IPS-18a (cell line): ENCODE measurements at regions not wholly inside any gene's neighbourhood (a gene's known extent, or its start where the extent isn't known, plus 50 kb on each side); places are given as distances from the start of the nearest gene placed in this dataset.
A peak's percentile ranks its signal among the peaks of the same experiment; 100 is the strongest.

Source experiments
- H3K27ac ChIP-seq: one replicate; pipeline ENCODE4 v1.5.1; 2013; ENCODE audit warnings: low read length
- H3K27me3 ChIP-seq: one replicate; pipeline ENCODE4 v1.6.1; 2013; ENCODE audit warnings: mild to moderate bottlenecking, low read length; ENCODE audit not compliant: control insufficient read depth, insufficient read depth
- H3K36me3 ChIP-seq: one replicate; pipeline ENCODE4 v1.6.1; 2013; ENCODE audit warnings: low read depth, low read length; ENCODE audit not compliant: control insufficient read depth
- H3K4me1 ChIP-seq: one replicate; pipeline ENCODE4 v1.6.1; 2013; ENCODE audit warnings: low read depth, low read length; ENCODE audit not compliant: control insufficient read depth
- H3K4me3 ChIP-seq: one replicate; pipeline ENCODE4 v1.5.1; 2013; ENCODE audit warnings: low read length
- H3K9ac ChIP-seq: one replicate; pipeline ENCODE4 v1.6.1; 2013; ENCODE audit warnings: mild to moderate bottlenecking, low read length, moderate library complexity
- H3K9me3 ChIP-seq: one replicate; pipeline ENCODE4 v1.6.1; 2013; ENCODE audit warnings: low read depth, low read length; ENCODE audit not compliant: control insufficient read depth

GRCh38 chr3:153680526-153680925 lies 440.7 kb upstream of the ARHGEF26 start:
- Histone ChIP-seq H3K9me3 (no peaks in the 10 kb centered on the region), H3K4me3 (no peak overlapping the region), H3K27ac (no peak overlapping the region), H3K4me1 (no peaks in the 10 kb centered on the region), H3K9ac (no peak overlapping the region), H3K27me3 (no peaks in the 10 kb centered on the region), H3K36me3 (no peaks in the 10 kb centered on the region)

GRCh38 chr3:153681057-153681456 lies 440.1 kb upstream of the ARHGEF26 start:
- Histone ChIP-seq H3K4me1 (no peaks in the 10 kb centered on the region), H3K9ac (no peak overlapping the region), H3K27ac (no peak overlapping the region), H3K9me3 (no peaks in the 10 kb centered on the region), H3K27me3 (no peaks in the 10 kb centered on the region), H3K36me3 (no peaks in the 10 kb centered on the region), H3K4me3 (no peak overlapping the region)

- Histone ChIP-seq H3K9ac (no peak overlapping the region), H3K4me1 (peaks cover 19% of the 10 kb centered on the region), H3K9me3 (no peaks in the 10 kb centered on the region), H3K4me3 (no peak overlapping the region), H3K36me3 (no peaks in the 10 kb centered on the region), H3K27ac (peak overlapping the region; percentile 43), H3K27me3 (no peaks in the 10 kb centered on the region)
Measured at GRCh38 chr3:153688301-153689120, 432.7 kb upstream of the ARHGEF26 start.

DNA sequence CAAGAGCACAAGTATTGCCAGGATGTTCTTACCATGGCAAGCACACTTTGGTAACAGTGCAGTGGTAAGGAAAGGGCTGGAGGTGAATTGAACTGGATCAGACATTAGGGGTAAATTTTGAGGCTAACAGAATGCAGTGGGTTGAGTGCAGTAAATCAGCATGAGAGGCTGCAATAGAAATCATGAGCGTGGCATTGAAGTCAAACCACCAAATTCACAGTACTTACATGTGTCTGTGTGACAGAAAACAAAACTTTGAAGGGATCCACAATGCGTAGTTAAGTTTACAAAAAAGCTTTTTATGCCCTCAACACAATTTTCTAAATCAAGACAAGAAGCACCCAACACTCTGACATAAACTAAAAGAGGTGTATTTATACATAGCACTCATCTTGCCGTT lies 428.0 kb upstream of the ARHGEF26 start:
- peaks cover 12% of the 10 kb centered on the region for H3K4me1 ChIP-seq
- no peaks in the 10 kb centered on the region for H3K36me3 ChIP-seq
- H3K27me3 ChIP-seq = no peaks in the 10 kb centered on the region
- H3K27ac ChIP-seq = no peak overlapping the region
- H3K9ac ChIP-seq = no peak overlapping the region
- H3K4me3 ChIP-seq = no peak overlapping the region
- no peaks in the 10 kb centered on the region for H3K9me3 ChIP-seq

GRCh38 chr3:153702106-153702505 lies 419.1 kb upstream of the ARHGEF26 start:
- no peak overlapping the region for H3K27ac ChIP-seq
- no peak overlapping the region for H3K4me3 ChIP-seq
- H3K4me1 ChIP-seq = peaks cover 17% of the 10 kb centered on the region
- H3K9me3 ChIP-seq = no peaks in the 10 kb centered on the region
- H3K36me3 ChIP-seq = no peaks in the 10 kb centered on the region
- no peaks in the 10 kb centered on the region for H3K27me3 ChIP-seq
- no peak overlapping the region for H3K9ac ChIP-seq

GRCh38 chr3:153704115-153704514 lies 417.1 kb upstream of the ARHGEF26 start:
- Histone ChIP-seq H3K27ac (no peak overlapping the region), H3K36me3 (no peaks in the 10 kb centered on the region), H3K4me1 (peaks cover 17% of the 10 kb centered on the region), H3K27me3 (no peaks in the 10 kb centered on the region), H3K9ac (no peak overlapping the region), H3K4me3 (no peak overlapping the region), H3K9me3 (no peaks in the 10 kb centered on the region)

DNA sequence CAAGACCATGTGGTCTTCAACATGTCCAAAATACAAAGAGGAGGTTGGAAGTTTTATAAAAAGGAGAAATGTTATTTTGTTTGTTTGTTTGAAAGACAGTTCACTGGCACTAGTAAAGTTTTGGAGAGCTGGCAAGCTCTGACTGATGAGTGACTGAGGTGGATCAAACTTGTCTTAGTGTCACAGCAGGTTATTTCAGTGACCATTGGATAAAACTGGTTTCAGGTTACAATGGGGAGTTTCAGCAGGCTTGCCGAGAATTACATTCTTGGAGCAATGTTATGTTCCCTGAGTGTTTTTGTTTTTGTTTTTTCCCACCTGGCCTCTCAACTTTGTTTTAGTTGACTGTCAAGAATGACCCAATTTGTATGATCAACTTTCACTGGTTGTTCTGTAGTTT lies 414.5 kb upstream of the ARHGEF26 start:
- Histone ChIP-seq H3K9ac (no peak overlapping the region), H3K4me1 (peaks cover 17% of the 10 kb centered on the region), H3K27ac (no peak overlapping the region), H3K36me3 (no peaks in the 10 kb centered on the region), H3K9me3 (no peaks in the 10 kb centered on the region), H3K27me3 (no peaks in the 10 kb centered on the region), H3K4me3 (no peak overlapping the region)

DNA sequence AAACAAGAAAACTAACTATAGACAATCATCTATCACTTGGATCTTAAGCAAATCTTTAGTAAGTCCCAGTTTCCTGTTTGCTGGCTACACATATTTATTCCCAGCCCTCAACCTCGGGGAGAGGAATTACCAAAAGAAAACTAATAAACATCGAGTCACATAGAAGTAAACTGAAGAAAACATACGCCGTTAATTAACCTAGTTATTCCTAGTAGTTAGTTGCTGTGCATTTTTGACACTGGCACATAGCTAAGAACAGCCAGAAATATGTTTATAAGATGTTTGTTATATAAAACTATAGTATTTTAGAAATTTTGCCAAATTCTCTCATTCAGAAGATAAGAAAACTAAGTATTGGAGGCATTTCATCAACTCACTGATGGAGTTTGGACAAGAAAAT lies 407.2 kb upstream of the ARHGEF26 start:
- no peak overlapping the region for H3K27ac ChIP-seq
- no peak overlapping the region for H3K4me3 ChIP-seq
- H3K9ac ChIP-seq = no peak overlapping the region
- H3K36me3 ChIP-seq = no peaks in the 10 kb centered on the region
- H3K4me1 ChIP-seq = no peaks in the 10 kb centered on the region
- no peaks in the 10 kb centered on the region for H3K9me3 ChIP-seq
- H3K27me3 ChIP-seq = no peaks in the 10 kb centered on the region

GRCh38 chr3:153714588-153715290 lies 406.5 kb upstream of the ARHGEF26 start:
- Histone ChIP-seq H3K4me1 (no peaks in the 10 kb centered on the region), H3K4me3 (no peak overlapping the region), H3K9me3 (no peaks in the 10 kb centered on the region), H3K9ac (no peak overlapping the region), H3K27me3 (no peaks in the 10 kb centered on the region), H3K27ac (no peak overlapping the region), H3K36me3 (no peaks in the 10 kb centered on the region)

GRCh38 chr3:153722157-153722556 lies 399.0 kb upstream of the ARHGEF26 start:
- Histone ChIP-seq H3K9me3 (no peaks in the 10 kb centered on the region), H3K27me3 (no peaks in the 10 kb centered on the region), H3K4me3 (no peak overlapping the region), H3K36me3 (no peaks in the 10 kb centered on the region), H3K4me1 (no peaks in the 10 kb centered on the region), H3K27ac (no peak overlapping the region), H3K9ac (no peak overlapping the region)

DNA sequence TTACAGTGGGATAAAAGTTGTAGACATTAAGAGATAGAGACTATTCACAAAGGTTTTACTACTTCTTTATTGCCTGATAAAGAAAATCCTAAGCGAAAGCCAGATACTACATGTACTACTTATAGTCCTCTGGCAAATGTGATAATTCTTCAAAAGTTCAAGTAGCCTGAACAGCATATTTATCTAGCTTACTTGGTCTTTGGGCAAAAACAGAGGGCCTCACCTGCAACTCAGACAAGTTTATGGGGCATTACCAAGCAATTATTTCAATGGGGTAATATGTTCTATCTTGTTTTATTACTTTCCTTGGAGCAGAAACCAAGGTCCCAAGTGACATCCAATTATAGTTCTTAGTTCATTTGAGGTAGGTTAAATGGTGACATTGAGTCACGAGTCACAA lies 390.1 kb upstream of the ARHGEF26 start:
- Histone ChIP-seq H3K4me3 (no peak overlapping the region), H3K9ac (no peak overlapping the region), H3K27ac (no peak overlapping the region), H3K27me3 (no peaks in the 10 kb centered on the region), H3K36me3 (no peaks in the 10 kb centered on the region), H3K4me1 (no peaks in the 10 kb centered on the region), H3K9me3 (peaks cover 6% of the 10 kb centered on the region)
